HepG2 (cell line): ENCODE measurements at regions not wholly inside any gene's neighbourhood (a gene's known extent, or its start where the extent isn't known, plus 50 kb on each side); places are given as distances from the start of the nearest gene placed in this dataset.

Experiments
- ATAC-seq: fragments of 200-7000 bp; cut with Tn5 transposase; 3 replicates; pipeline ENCODE4 v1.9.1; 2020; ENCODE audit warnings: mild to moderate bottlenecking, moderate library complexity
- BruUV-seq: library from RNA; stranded (reverse); fragments of 400-500 nt; replicated peaks from 2 replicates; lab custom pipeline; 2021; lab: Mats Ljungman, UMichigan
- CTCF ChIA-PET: fragments of 300-600 bp; formaldehyde crosslinking; extraction: SDS; loops from one replicate; lab custom pipeline; 2021; ENCODE audit warnings: low total read pairs, inconsistent platforms, low intra/inter-chr PET ratio; lab: Yijun Ruan, JAX
- POLR2A ChIA-PET: fragments of 350-600 bp; sonication (Branson Sonifier 250); formaldehyde crosslinking; loops from one replicate; lab custom pipeline; 2020; ENCODE audit warnings: antibody characterized with exemption, inconsistent platforms; lab: Yijun Ruan, JAX
- DNase-seq: peaks from one replicate; pipeline ENCODE4 v3.0.0-alpha.2; 2015; ENCODE audit warnings: low spot score
- FAIRE-seq: peaks from 3 replicates; lab custom pipeline; 2011; peaks lifted over from hg19 to GRCh38; lab: Jason Lieb, UNC
- H2AFZ ChIP-seq: one replicate; pipeline ENCODE4 v1.6.1; 2011; ENCODE audit warnings: low read length, inconsistent platforms
- H3K27ac ChIP-seq: fragments of 300-600 bp; 3 replicates; pipeline ENCODE4 v1.8.0; 2011; ENCODE audit warnings: mixed run types, mild to moderate bottlenecking, mixed read lengths, low read length, inconsistent platforms; ENCODE audit not compliant: insufficient read depth; ENCODE audit errors: extremely low read length
- H3K27me3 ChIP-seq, 2 experiments: fragments of 200-600 bp in 1 of 2; 2 replicates in 1 of 2; 3 replicates in 1 of 2; pipeline versions ENCODE4 v1.6.0 to v1.8.0; 2011; ENCODE audit warnings: low read length in 2 of 2, mild to moderate bottlenecking in 2 of 2, moderate library complexity in 2 of 2, inconsistent platforms in 1 of 2; ENCODE audit not compliant: insufficient read depth in 2 of 2, control insufficient read depth in 1 of 2
- H3K36me3 ChIP-seq, 2 experiments: fragments of 200-600 bp in 1 of 2; replicated peaks in 1 of 2; 2 replicates in 1 of 2; 3 replicates in 1 of 2; pipeline versions ENCODE4 v1.5.1 to v1.8.0; 2011; ENCODE audit warnings: low read length in 2 of 2, inconsistent platforms in 1 of 2; ENCODE audit not compliant: insufficient read depth in 2 of 2, control insufficient read depth in 1 of 2
- H3K4me1 ChIP-seq: 2 replicates; pipeline ENCODE4 v1.5.1; 2012; ENCODE audit warnings: low read length, inconsistent platforms; ENCODE audit not compliant: insufficient read depth
- H3K4me2 ChIP-seq: 2 replicates; pipeline ENCODE4 v1.6.0; 2011; ENCODE audit warnings: low read depth, low read length, inconsistent platforms
- H3K4me3 ChIP-seq, 3 experiments: fragments of 200-600 bp in 1 of 3; sonication (generic), shearing (Covaris generic) in 1 of 3; replicated peaks in 1 of 3; 2 replicates each; pipeline ENCODE4 v1.5.1; 2011 to 2016; ENCODE audit warnings: low read length in 3 of 3, inconsistent platforms in 2 of 3, low read depth in 2 of 3, mild to moderate bottlenecking in 2 of 3, control low read depth in 1 of 3, mixed read lengths in 1 of 3; ENCODE audit not compliant: insufficient read depth in 1 of 3
- H3K79me2 ChIP-seq: one replicate; pipeline ENCODE4 v1.6.1; 2011; ENCODE audit warnings: low read length, inconsistent platforms; ENCODE audit not compliant: insufficient read depth
- H3K9ac ChIP-seq: 2 replicates; pipeline ENCODE4 v1.6.0; 2011; ENCODE audit warnings: mild to moderate bottlenecking, low read depth, low read length, inconsistent platforms; ENCODE audit not compliant: insufficient read depth
- H3K9me3 ChIP-seq: 2 replicates; pipeline ENCODE4 v1.5.1; 2012; ENCODE audit warnings: mild to moderate bottlenecking, low read length
- H4K20me1 ChIP-seq: 2 replicates; pipeline ENCODE4 v1.6.0; 2011; ENCODE audit warnings: inconsistent platforms, mild to moderate bottlenecking, low read length, moderate library complexity; ENCODE audit not compliant: insufficient read depth
- CENPX ChIP-seq: sonication (generic); formaldehyde crosslinking; IDR thresholded peaks from 2 replicates; pipeline ENCODE4 v1.9.0; 2021; ENCODE audit warnings: mild to moderate bottlenecking, missing genetic modification reagents, moderate library complexity
- GZF1 ChIP-seq: sonication (generic); formaldehyde crosslinking; IDR thresholded peaks from 2 replicates; pipeline ENCODE4 v1.5.1; 2020; ENCODE audit warnings: mild to moderate bottlenecking, missing genetic modification reagents
- PHB2 ChIP-seq: fragments of 450-650 bp; IDR thresholded peaks from 2 replicates; pipeline ENCODE4 v1.6.1; 2018; ENCODE audit not compliant: partially characterized antibody
- RBM39 ChIP-seq: fragments of 200-400 bp; formaldehyde crosslinking; IDR thresholded peaks from one replicate; pipeline ENCODE4 v1.6.1; 2018; ENCODE audit warnings: antibody characterized with exemption, mild to moderate bottlenecking, low read depth, low read length; ENCODE audit not compliant: poor library complexity, severe bottlenecking
- ZBTB1 ChIP-seq: sonication (generic); formaldehyde crosslinking; IDR thresholded peaks from 2 replicates; pipeline ENCODE4 v1.4.0; 2020; ENCODE audit warnings: missing genetic modification reagents, borderline replicate concordance
- ZBTB42 ChIP-seq: sonication (generic); formaldehyde crosslinking; IDR thresholded peaks from 2 replicates; pipeline ENCODE4 v1.5.0; 2020; ENCODE audit warnings: mild to moderate bottlenecking, missing genetic modification reagents
- ZFP82 ChIP-seq: sonication (generic); formaldehyde crosslinking; IDR thresholded peaks from 2 replicates; pipeline ENCODE4 v1.5.1; 2020; ENCODE audit warnings: mild to moderate bottlenecking, missing genetic modification reagents, borderline replicate concordance
- ZNF598 ChIP-seq: sonication (generic); formaldehyde crosslinking; IDR thresholded peaks from 2 replicates; pipeline ENCODE4 v1.5.1; 2020; ENCODE audit warnings: mild to moderate bottlenecking, missing genetic modification reagents, borderline replicate concordance
- ZSCAN31 ChIP-seq: sonication (generic); formaldehyde crosslinking; IDR thresholded peaks from 2 replicates; pipeline ENCODE4 v1.5.0; 2020; ENCODE audit warnings: low read depth, mild to moderate bottlenecking, missing genetic modification reagents
- WGBS: methylation state at CpG from one replicate; pipeline ENCODE4 v1.1.6; 2017; ENCODE audit warnings: low lambda C conversion rate; 5-methylcytosine and 5-hydroxymethylcytosine counted together
- in situ Hi-C: cut with HindIII; loops from 2 replicates; pipeline ENCODE4 v1.10.0; 2017; ENCODE audit warnings: low pct_unique_long_range_greater_than_20kb; ENCODE audit not compliant: extremely low pct_ligation_motif_present
- intact Hi-C: fragments of 100-400 bp; cut with micrococcal nuclease; formaldehyde crosslinking; loops from one replicate; pipeline ENCODE4 v1.10.0; 2022; ENCODE audit not compliant: unreplicated experiment
- TF ChIP-seq, protein P1 (sequence below): sonication (generic); formaldehyde crosslinking; IDR thresholded peaks from 2 replicates; pipeline ENCODE4 v1.4.0; 2020; ENCODE audit warnings: mild to moderate bottlenecking, missing genetic modification reagents
- TF ChIP-seq, protein P2 (sequence below): sonication (generic); formaldehyde crosslinking; IDR thresholded peaks from 2 replicates; pipeline ENCODE4 v1.5.0; 2020; ENCODE audit warnings: mild to moderate bottlenecking, missing genetic modification reagents
- TF ChIP-seq, protein P3 (sequence below): IDR thresholded peaks from 2 replicates; pipeline ENCODE4 v1.6.1; 2018; ENCODE audit warnings: missing genetic modification reagents, mild to moderate bottlenecking, missing compliant biosample characterization
- TF ChIP-seq, protein P4 (sequence below): sonication (generic); formaldehyde crosslinking; IDR thresholded peaks from 2 replicates; pipeline ENCODE4 v1.5.1; 2020; ENCODE audit warnings: missing genetic modification reagents, mild to moderate bottlenecking, borderline replicate concordance
- TF ChIP-seq, protein P5 (sequence below): sonication (generic); formaldehyde crosslinking; IDR thresholded peaks from 2 replicates; pipeline ENCODE4 v1.4.0; 2020; ENCODE audit warnings: missing genetic modification reagents
- TF ChIP-seq, protein P6 (sequence below): fragments of 450-650 bp; IDR thresholded peaks from 2 replicates; pipeline ENCODE4 v1.6.1; 2017; ENCODE audit warnings: mild to moderate bottlenecking

DNA sequence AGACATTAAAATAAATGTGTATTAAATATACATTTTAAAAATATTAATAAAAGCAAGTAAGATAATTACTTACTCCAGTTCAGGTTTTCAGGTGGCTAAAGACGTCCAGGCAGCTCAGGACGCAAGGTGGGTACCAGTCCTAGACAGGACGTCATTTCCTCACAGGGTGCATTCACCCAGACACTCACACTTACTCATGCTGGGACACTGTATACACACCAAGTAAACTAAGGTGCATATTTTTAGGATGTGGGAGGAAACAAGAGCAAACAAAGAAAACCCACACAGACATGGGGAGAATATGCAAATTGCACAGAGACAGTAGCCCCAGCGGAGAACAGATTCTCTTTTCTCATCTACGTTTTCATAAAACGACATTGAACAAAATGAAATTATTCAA lies 457.9 kb downstream of the BRINP3 start:
- intact Hi-C loops, result no loop called here
- POLR2A ChIA-PET, result no interaction called here
- FAIRE-seq (no peak), ATAC-seq (no peak), DNase-seq (no peak)
- WGBS, result 19% methylated on average over 6 of the region's 6 CpGs
- Histone ChIP-seq H3K79me2 (no peaks in the 10 kb centered on the region), H2AFZ (no peak overlapping the region), H3K27me3 (no peaks in the 10 kb centered on the region), H3K36me3 (no peaks in the 10 kb centered on the region), H3K4me3 (no peak overlapping the region), H3K9me3 (no peaks in the 10 kb centered on the region), H3K9ac (no peak overlapping the region), H3K4me1 (no peaks in the 10 kb centered on the region), H4K20me1 (no peaks in the 10 kb centered on the region), H3K27ac (no peak overlapping the region), H3K4me2 (peak overlapping the region; percentile 12; the same call in 1 of the 2 replicates)
- TF ChIP-seq ZFP82 (CRISPR knock-in tag) (no peak), ZNF598 (CRISPR knock-in tag) (no peak), ZBTB42 (no peak), ZBTB1 (CRISPR knock-in tag) (no peak), CENPX (CRISPR knock-in tag) (no peak), RBM39 (no peak), PHB2 (no peak), GZF1 (CRISPR knock-in tag) (no peak), ZSCAN31 (CRISPR knock-in tag) (no peak)
- TF ChIP-seq, protein P1, sequence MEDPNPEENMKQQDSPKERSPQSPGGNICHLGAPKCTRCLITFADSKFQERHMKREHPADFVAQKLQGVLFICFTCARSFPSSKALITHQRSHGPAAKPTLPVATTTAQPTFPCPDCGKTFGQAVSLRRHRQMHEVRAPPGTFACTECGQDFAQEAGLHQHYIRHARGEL (CRISPR knock-in tag), result no peak
- TF ChIP-seq, protein P2, sequence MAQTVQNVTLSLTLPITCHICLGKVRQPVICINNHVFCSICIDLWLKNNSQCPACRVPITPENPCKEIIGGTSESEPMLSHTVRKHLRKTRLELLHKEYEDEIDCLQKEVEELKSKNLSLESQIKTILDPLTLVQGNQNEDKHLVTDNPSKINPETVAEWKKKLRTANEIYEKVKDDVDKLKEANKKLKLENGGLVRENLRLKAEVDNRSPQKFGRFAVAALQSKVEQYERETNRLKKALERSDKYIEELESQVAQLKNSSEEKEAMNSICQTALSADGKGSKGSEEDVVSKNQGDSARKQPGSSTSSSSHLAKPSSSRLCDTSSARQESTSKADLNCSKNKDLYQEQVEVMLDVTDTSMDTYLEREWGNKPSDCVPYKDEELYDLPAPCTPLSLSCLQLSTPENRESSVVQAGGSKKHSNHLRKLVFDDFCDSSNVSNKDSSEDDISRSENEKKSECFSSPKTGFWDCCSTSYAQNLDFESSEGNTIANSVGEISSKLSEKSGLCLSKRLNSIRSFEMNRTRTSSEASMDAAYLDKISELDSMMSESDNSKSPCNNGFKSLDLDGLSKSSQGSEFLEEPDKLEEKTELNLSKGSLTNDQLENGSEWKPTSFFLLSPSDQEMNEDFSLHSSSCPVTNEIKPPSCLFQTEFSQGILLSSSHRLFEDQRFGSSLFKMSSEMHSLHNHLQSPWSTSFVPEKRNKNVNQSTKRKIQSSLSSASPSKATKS (CRISPR knock-in tag), result no peak
- TF ChIP-seq, protein P3, sequence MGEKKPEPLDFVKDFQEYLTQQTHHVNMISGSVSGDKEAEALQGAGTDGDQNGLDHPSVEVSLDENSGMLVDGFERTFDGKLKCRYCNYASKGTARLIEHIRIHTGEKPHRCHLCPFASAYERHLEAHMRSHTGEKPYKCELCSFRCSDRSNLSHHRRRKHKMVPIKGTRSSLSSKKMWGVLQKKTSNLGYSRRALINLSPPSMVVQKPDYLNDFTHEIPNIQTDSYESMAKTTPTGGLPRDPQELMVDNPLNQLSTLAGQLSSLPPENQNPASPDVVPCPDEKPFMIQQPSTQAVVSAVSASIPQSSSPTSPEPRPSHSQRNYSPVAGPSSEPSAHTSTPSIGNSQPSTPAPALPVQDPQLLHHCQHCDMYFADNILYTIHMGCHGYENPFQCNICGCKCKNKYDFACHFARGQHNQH (CRISPR knock-in tag), result no peak
- TF ChIP-seq, protein P4, sequence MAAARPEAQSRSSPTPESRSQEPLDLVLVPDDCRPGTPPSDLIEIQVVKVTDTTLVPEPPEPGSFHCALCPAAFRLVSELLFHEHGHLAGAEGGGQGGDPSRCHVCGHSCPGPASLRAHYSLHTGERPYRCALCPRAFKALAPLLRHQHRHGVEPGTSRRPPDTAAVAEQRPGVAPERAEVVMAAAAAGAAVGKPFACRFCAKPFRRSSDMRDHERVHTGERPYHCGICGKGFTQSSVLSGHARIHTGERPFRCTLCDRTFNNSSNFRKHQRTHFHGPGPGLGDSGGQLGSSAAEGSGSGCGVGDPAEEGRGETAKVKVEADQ (CRISPR knock-in tag), result no peak
- TF ChIP-seq, protein P5, sequence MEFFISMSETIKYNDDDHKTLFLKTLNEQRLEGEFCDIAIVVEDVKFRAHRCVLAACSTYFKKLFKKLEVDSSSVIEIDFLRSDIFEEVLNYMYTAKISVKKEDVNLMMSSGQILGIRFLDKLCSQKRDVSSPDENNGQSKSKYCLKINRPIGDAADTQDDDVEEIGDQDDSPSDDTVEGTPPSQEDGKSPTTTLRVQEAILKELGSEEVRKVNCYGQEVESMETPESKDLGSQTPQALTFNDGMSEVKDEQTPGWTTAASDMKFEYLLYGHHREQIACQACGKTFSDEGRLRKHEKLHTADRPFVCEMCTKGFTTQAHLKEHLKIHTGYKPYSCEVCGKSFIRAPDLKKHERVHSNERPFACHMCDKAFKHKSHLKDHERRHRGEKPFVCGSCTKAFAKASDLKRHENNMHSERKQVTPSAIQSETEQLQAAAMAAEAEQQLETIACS (CRISPR knock-in tag), result no peak
- TF ChIP-seq, protein P6, sequence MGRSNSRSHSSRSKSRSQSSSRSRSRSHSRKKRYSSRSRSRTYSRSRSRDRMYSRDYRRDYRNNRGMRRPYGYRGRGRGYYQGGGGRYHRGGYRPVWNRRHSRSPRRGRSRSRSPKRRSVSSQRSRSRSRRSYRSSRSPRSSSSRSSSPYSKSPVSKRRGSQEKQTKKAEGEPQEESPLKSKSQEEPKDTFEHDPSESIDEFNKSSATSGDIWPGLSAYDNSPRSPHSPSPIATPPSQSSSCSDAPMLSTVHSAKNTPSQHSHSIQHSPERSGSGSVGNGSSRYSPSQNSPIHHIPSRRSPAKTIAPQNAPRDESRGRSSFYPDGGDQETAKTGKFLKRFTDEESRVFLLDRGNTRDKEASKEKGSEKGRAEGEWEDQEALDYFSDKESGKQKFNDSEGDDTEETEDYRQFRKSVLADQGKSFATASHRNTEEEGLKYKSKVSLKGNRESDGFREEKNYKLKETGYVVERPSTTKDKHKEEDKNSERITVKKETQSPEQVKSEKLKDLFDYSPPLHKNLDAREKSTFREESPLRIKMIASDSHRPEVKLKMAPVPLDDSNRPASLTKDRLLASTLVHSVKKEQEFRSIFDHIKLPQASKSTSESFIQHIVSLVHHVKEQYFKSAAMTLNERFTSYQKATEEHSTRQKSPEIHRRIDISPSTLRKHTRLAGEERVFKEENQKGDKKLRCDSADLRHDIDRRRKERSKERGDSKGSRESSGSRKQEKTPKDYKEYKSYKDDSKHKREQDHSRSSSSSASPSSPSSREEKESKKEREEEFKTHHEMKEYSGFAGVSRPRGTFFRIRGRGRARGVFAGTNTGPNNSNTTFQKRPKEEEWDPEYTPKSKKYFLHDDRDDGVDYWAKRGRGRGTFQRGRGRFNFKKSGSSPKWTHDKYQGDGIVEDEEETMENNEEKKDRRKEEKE, result no peak
- no TSS peak for BruUV-seq
- in situ Hi-C loops, result no loop called here
- CTCF ChIA-PET, result no interaction called here
